ENCODE measurements at regions not wholly inside any gene's neighbourhood (a gene's known extent, or its start where the extent isn't known, plus 50 kb on each side); places are given as distances from the start of the nearest gene placed in this dataset.

GRCh38 chr7:95668504-95669018 lies 72.2 kb upstream of the PDK4 start:
- Mint-ChIP-seq H3K9me3 (peaks cover 6% of the 10 kb centered on the region), H3K36me3 (ENCODE audit: low read depth) (no peaks in the 10 kb centered on the region), H3K27me3 (ENCODE audit: low read depth) (no peaks in the 10 kb centered on the region), H3K4me3 (no peak overlapping the region), H3K27ac (ENCODE audit: unreplicated experiment) (no peak overlapping the region), H3K4me1 (peaks cover 3% of the 10 kb centered on the region)
- TF ChIP-seq CTCF (conservative IDR thresholded peaks at IDR 0.05): no peak
- no peak for DNase-seq (ENCODE audit: low read depth, low spot score)

- DNase-seq (ENCODE audit: low read depth, low spot score): no peak
- Mint-ChIP-seq H3K27me3 (ENCODE audit: low read depth) (peaks cover 3% of the 10 kb centered on the region), H3K36me3 (ENCODE audit: low read depth) (peaks cover 8% of the 10 kb centered on the region), H3K9me3 (peaks cover 17% of the 10 kb centered on the region), H3K4me1 (no peaks in the 10 kb centered on the region), H3K4me3 (no peak overlapping the region), H3K27ac (ENCODE audit: unreplicated experiment) (no peak overlapping the region)
- no peak for TF ChIP-seq CTCF (conservative IDR thresholded peaks at IDR 0.05)
Measured at GRCh38 chr7:95662987-95663386, 66.7 kb upstream of the PDK4 start.

GRCh38 chr7:95660023-95660434 lies 63.7 kb upstream of the PDK4 start:
- DNase-seq (ENCODE audit: low read depth, low spot score): no peak
- H3K27me3 Mint-ChIP-seq (ENCODE audit: low read depth): peaks cover 6% of the 10 kb centered on the region

GRCh38 chr7:95658676-95659075 lies 62.4 kb upstream of the PDK4 start:
- no peak for TF ChIP-seq CTCF (conservative IDR thresholded peaks at IDR 0.05)
- peaks cover 6% of the 10 kb centered on the region for H3K27me3 Mint-ChIP-seq (ENCODE audit: low read depth)
- H3K27ac Mint-ChIP-seq (ENCODE audit: unreplicated experiment): no peak overlapping the region
- H3K4me1 Mint-ChIP-seq: no peaks in the 10 kb centered on the region
- peaks cover 11% of the 10 kb centered on the region for H3K9me3 Mint-ChIP-seq
- H3K4me3 Mint-ChIP-seq: no peak overlapping the region
- H3K36me3 Mint-ChIP-seq (ENCODE audit: low read depth): peaks cover 8% of the 10 kb centered on the region
- no peak for DNase-seq (ENCODE audit: low read depth, low spot score)

More at GRCh38 chr7:95660023-95660434, 63.7 kb upstream of the PDK4 start:
- Mint-ChIP-seq H3K9me3 (peaks cover 11% of the 10 kb centered on the region), H3K36me3 (ENCODE audit: low read depth) (peaks cover 8% of the 10 kb centered on the region), H3K27ac (ENCODE audit: unreplicated experiment) (no peak overlapping the region), H3K4me3 (no peak overlapping the region), H3K4me1 (no peaks in the 10 kb centered on the region)
- TF ChIP-seq CTCF (conservative IDR thresholded peaks at IDR 0.05): no peak

GRCh38 chr7:95649546-95649945 lies 53.2 kb upstream of the PDK4 start:
- H3K27ac Mint-ChIP-seq (ENCODE audit: unreplicated experiment): no peak overlapping the region

More at GRCh38 chr7:95649546-95649945, 53.2 kb upstream of the PDK4 start:
- no peak for DNase-seq (ENCODE audit: low read depth, low spot score)
- H3K4me3 Mint-ChIP-seq: no peak overlapping the region
- H3K36me3 Mint-ChIP-seq (ENCODE audit: low read depth): no peaks in the 10 kb centered on the region
- no peaks in the 10 kb centered on the region for H3K4me1 Mint-ChIP-seq
- TF ChIP-seq CTCF (conservative IDR thresholded peaks at IDR 0.05): no peak
- peaks cover 20% of the 10 kb centered on the region for H3K27me3 Mint-ChIP-seq (ENCODE audit: low read depth)
- H3K9me3 Mint-ChIP-seq: peaks cover 2% of the 10 kb centered on the region
